Activated T-helper 1 cell treated with anti-CD3 and anti-CD28 coated beads, Interleukin-12 subunit alpha, Interleukin-12 subunit beta, Interleukin-2, Interleukin-4 antibody, amounts not matched to agents 30 ng/mL and 10 ng/mL and 1 ng/mL, durations not matched to agents 14 hours and 24 hours and 36 hours (primary cell): ENCODE measurements at regions not wholly inside any gene's neighbourhood (a gene's known extent, or its start where the extent isn't known, plus 50 kb on each side); places are given as distances from the start of the nearest gene placed in this dataset.

ENCODE experiments used
- DNase-seq: peaks from one replicate; pipeline ENCODE4 v3.0.0; 2021; ENCODE audit warnings: low spot score
- H3K27ac Mint-ChIP-seq: one replicate; pipeline ENCODE4 v1.8.0; 2021; ENCODE audit warnings: mild to moderate bottlenecking, mixed read lengths
- H3K27me3 Mint-ChIP-seq: one replicate; pipeline ENCODE4 v1.8.0; 2022; ENCODE audit warnings: mild to moderate bottlenecking, moderate library complexity, mixed read lengths; ENCODE audit not compliant: insufficient read depth
- H3K36me3 Mint-ChIP-seq: one replicate; pipeline ENCODE4 v1.8.0; 2021; ENCODE audit warnings: low read depth, mixed read lengths
- H3K4me1 Mint-ChIP-seq: one replicate; pipeline ENCODE4 v1.8.0; 2021; ENCODE audit warnings: low read depth, mixed read lengths
- H3K4me3 Mint-ChIP-seq: one replicate; pipeline ENCODE4 v1.8.0; 2021; ENCODE audit warnings: mild to moderate bottlenecking, moderate library complexity, mixed read lengths
- H3K9me3 Mint-ChIP-seq: one replicate; pipeline ENCODE4 v1.8.0; 2021; ENCODE audit warnings: mixed read lengths
- intact Hi-C: fragments of 100-400 bp; cut with micrococcal nuclease; formaldehyde crosslinking; loops from one replicate; pipeline ENCODE4 v1.15.1; 2024

GRCh38 chr17:65278820-65279184 lies 141.6 kb downstream of the RGS9 start:
- peaks cover 25% of the 10 kb centered on the region for H3K27me3 Mint-ChIP-seq
- H3K27ac Mint-ChIP-seq = no peak overlapping the region
- no peaks in the 10 kb centered on the region for H3K36me3 Mint-ChIP-seq
- no peak overlapping the region for H3K4me3 Mint-ChIP-seq
- DNase-seq = no peak
- no peaks in the 10 kb centered on the region for H3K9me3 Mint-ChIP-seq
- H3K4me1 Mint-ChIP-seq = peaks cover 11% of the 10 kb centered on the region
- intact Hi-C loops = loop anchor here (1.0 kb wide), 1 partner anchor 886 kb away; no protein-coding TSS in a partner anchor

GRCh38 chr17:65278050-65278819 lies 141.1 kb downstream of the RGS9 start:
- intact Hi-C loops = loop anchor here (1.0 kb wide), 1 partner anchor 887 kb away; no protein-coding TSS in a partner anchor
- Mint-ChIP-seq H3K4me1 (peaks cover 11% of the 10 kb centered on the region), H3K9me3 (no peaks in the 10 kb centered on the region), H3K36me3 (no peaks in the 10 kb centered on the region), H3K27me3 (peaks cover 25% of the 10 kb centered on the region), H3K4me3 (no peak overlapping the region), H3K27ac (no peak overlapping the region)
- DNase-seq = no peak

- no peaks in the 10 kb centered on the region for H3K9me3 Mint-ChIP-seq
- H3K36me3 Mint-ChIP-seq = no peaks in the 10 kb centered on the region
- peaks cover 22% of the 10 kb centered on the region for H3K27me3 Mint-ChIP-seq
- DNase-seq = no peak
- H3K4me1 Mint-ChIP-seq = peaks cover 11% of the 10 kb centered on the region
- no peak overlapping the region for H3K4me3 Mint-ChIP-seq
- no peak overlapping the region for H3K27ac Mint-ChIP-seq
- intact Hi-C loops = no loop called here
Measured at GRCh38 chr17:65277576-65277975, 140.4 kb downstream of the RGS9 start.
